RWPE2 (cell line): ENCODE measurements at regions not wholly inside any gene's neighbourhood (a gene's known extent, or its start where the extent isn't known, plus 50 kb on each side); places are given as distances from the start of the nearest gene placed in this dataset.

Source experiments
- ATAC-seq: fragments of 200-7000 bp; cut with Tn5 transposase; 3 replicates; pipeline ENCODE4 v1.9.1; 2021; ENCODE audit warnings: low read depth
- DNase-seq: peaks from one replicate; pipeline ENCODE4 v3.0.0-alpha.2; 2020; ENCODE audit warnings: low spot score
- H3K27ac ChIP-seq: fragments of 450-650 bp; 2 replicates; pipeline ENCODE4 v1.5.1; 2017; ENCODE audit warnings: mild to moderate bottlenecking; ENCODE audit not compliant: poor library complexity, severe bottlenecking
- H3K27me3 ChIP-seq: fragments of 250-450 bp; sonication (Bioruptor Pico); 2 replicates; pipeline ENCODE4 v1.5.1; 2021; ENCODE audit warnings: mild to moderate bottlenecking, moderate library complexity; ENCODE audit not compliant: insufficient read depth, poor library complexity, severe bottlenecking
- H3K36me3 ChIP-seq: fragments of 250-450 bp; sonication (Bioruptor Pico); 2 replicates; pipeline ENCODE4 v1.5.1; 2020; ENCODE audit warnings: low read depth, mild to moderate bottlenecking, moderate library complexity
- H3K4me1 ChIP-seq: fragments of 250-450 bp; sonication (Bioruptor Pico); 2 replicates; pipeline ENCODE4 v1.5.1; 2021; ENCODE audit warnings: mild to moderate bottlenecking, moderate library complexity; ENCODE audit not compliant: insufficient read depth, poor library complexity, severe bottlenecking
- H3K4me3 ChIP-seq: fragments of 250-450 bp; sonication (Bioruptor Pico); 2 replicates; pipeline ENCODE4 v1.5.1; 2021; ENCODE audit warnings: mild to moderate bottlenecking, moderate library complexity; ENCODE audit not compliant: severe bottlenecking
- H3K9me3 ChIP-seq: fragments of 250-450 bp; sonication (Bioruptor Pico); 2 replicates; pipeline ENCODE4 v1.5.1; 2021; ENCODE audit warnings: mild to moderate bottlenecking, moderate library complexity; ENCODE audit not compliant: severe bottlenecking
- TF ChIP-seq, protein P1 (sequence below): fragments of 450-650 bp; IDR thresholded peaks from one replicate; pipeline ENCODE4 v1.5.1; 2017; ENCODE audit warnings: mild to moderate bottlenecking, moderate library complexity; ENCODE audit not compliant: poor library complexity, severe bottlenecking

DNA sequence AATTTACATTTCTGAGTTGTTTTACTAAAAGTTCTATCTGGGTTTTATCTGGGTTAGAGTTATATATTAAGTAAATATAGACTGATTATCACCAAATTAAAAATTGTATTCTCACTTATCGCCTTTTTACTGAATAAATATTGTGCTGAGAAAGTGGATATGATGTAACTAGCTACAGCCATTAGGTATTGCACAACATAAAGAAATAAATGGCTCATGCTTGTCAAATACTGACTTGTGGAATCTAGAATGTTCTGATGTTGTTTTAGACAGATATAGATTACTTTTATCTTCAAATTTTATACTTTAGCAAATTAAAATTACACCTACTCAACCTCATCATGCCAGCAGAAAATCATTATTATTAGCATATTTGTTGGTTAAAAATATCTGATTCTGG, 1277.1 kb upstream of the MIR17HG start:
- ATAC-seq (no peak), DNase-seq (no peak)
- no peaks in the 10 kb centered on the region for H3K27me3 ChIP-seq
- peaks cover 3% of the 10 kb centered on the region for H3K9me3 ChIP-seq
- no peak overlapping the region for H3K27ac ChIP-seq
- TF ChIP-seq, protein P1, sequence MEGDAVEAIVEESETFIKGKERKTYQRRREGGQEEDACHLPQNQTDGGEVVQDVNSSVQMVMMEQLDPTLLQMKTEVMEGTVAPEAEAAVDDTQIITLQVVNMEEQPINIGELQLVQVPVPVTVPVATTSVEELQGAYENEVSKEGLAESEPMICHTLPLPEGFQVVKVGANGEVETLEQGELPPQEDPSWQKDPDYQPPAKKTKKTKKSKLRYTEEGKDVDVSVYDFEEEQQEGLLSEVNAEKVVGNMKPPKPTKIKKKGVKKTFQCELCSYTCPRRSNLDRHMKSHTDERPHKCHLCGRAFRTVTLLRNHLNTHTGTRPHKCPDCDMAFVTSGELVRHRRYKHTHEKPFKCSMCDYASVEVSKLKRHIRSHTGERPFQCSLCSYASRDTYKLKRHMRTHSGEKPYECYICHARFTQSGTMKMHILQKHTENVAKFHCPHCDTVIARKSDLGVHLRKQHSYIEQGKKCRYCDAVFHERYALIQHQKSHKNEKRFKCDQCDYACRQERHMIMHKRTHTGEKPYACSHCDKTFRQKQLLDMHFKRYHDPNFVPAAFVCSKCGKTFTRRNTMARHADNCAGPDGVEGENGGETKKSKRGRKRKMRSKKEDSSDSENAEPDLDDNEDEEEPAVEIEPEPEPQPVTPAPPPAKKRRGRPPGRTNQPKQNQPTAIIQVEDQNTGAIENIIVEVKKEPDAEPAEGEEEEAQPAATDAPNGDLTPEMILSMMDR: no peak
- H3K4me1 ChIP-seq: no peaks in the 10 kb centered on the region
- no peaks in the 10 kb centered on the region for H3K36me3 ChIP-seq
- H3K4me3 ChIP-seq: no peak overlapping the region

DNA sequence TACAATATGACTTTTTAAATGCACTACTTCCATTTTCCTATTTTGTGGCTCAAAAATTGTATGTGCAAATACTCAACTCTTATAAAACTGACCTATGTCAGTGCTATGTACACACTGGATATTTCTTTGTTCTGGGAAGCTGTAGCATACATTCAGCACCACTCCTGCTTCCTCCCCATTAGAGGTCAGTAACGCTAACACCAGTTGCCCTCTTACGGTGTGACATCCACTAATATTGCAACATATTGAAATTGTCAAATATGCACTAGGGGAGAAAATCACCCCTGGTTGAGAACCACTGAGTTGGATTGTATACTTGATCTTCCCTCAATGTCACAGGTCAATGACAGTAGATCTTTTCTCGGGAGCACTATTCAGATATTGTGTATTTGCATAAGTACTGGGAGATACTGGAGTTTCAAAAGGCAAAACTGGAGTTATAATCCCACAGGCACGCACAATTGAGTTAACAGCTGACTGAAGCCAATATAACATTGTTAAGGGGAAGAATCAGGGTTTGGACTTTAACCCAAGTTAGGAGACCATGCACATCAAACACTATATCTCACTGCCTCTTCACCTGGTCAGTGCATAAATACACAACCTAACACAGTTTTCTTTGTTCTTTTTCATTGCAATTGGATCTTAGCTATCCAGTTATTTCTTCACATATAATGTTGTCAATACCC, 1276.5 kb upstream of the MIR17HG start:
- peaks cover 3% of the 10 kb centered on the region for H3K9me3 ChIP-seq
- H3K4me3 ChIP-seq: no peak overlapping the region
- DNase-seq (no peak), ATAC-seq (no peak)
- no peaks in the 10 kb centered on the region for H3K27me3 ChIP-seq
- H3K27ac ChIP-seq: no peak overlapping the region
- TF ChIP-seq, protein P1: no peak
- H3K36me3 ChIP-seq: no peaks in the 10 kb centered on the region
- no peaks in the 10 kb centered on the region for H3K4me1 ChIP-seq

DNA sequence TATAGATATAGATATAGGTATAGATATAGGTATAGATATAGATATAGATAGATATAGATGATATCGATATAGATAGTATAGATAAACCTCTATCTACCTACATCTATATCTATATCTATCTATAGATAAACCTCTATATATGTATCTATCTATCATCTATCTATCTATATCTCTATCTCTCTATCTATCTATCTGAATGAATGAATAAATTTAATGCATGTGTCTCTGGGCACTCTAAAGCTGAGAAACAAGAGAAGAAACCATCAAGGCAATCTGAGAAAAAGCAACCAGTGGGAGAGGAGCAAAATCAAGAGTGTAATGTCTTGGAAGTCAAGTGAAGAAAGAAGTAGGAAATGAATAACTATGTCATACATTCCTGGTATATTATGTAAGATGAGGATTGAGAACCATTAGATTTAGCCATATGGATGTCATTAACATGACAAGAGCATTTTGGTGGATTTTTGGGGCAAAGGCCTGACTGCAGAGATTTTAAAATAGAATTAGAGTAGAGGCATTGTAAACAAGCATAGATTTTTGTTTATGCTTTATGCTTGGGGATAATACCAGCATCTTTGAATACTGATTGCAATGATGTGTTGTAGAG, 1262.7 kb upstream of the MIR17HG start:
- Histone ChIP-seq H3K36me3 (no peaks in the 10 kb centered on the region), H3K4me3 (no peak overlapping the region), H3K4me1 (no peaks in the 10 kb centered on the region), H3K27me3 (no peaks in the 10 kb centered on the region), H3K27ac (no peak overlapping the region), H3K9me3 (peaks cover 3% of the 10 kb centered on the region)
- ATAC-seq (no peak), DNase-seq (no peak)
- TF ChIP-seq, protein P1: no peak

DNA sequence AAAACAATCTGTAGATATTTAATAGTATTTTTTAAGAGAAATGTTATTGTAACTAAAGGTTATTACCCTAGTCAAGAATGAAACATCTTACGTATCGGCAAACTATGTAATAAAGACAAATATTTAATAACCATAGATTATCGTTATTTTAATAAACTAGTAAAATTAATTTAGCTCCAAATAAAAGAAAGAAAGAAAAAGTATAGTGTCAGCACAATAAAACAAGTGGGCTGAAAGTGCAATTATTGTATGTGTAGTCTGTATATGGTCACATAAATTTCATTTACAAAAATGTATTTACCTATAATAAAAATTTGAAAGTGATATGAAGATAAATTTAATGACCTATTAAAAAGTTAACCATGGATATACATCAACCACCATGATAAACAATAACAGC, 1258.4 kb upstream of the MIR17HG start:
- no peaks in the 10 kb centered on the region for H3K36me3 ChIP-seq
- H3K9me3 ChIP-seq: no peaks in the 10 kb centered on the region
- TF ChIP-seq, protein P1: no peak
- DNase-seq (no peak), ATAC-seq (no peak)
- no peaks in the 10 kb centered on the region for H3K4me1 ChIP-seq
- H3K27ac ChIP-seq: no peak overlapping the region
- H3K27me3 ChIP-seq: no peaks in the 10 kb centered on the region
- no peak overlapping the region for H3K4me3 ChIP-seq

DNA sequence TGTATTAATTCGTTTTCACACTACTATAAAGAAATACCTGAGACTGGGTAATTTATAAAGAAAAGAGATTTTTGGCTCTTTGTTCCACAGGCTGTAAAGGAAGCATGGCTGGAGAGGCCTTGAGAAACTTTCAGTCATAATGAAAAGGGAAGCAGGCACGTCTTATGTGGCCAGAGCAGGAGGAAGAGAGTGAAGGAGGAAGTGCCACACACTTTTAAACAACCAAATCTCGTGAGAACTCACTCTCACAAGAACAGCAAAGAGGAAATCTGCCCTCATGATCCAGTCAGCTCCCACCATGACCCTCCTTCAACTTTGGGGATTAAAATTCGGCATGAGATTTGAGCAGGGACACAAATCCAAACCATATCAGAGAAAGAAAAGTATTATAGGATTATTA, 1255.9 kb upstream of the MIR17HG start:
- no peaks in the 10 kb centered on the region for H3K36me3 ChIP-seq
- no peak for DNase-seq

More for the DNA sequence above, 1255.9 kb upstream of the MIR17HG start:
- Histone ChIP-seq H3K9me3 (no peaks in the 10 kb centered on the region), H3K27me3 (no peaks in the 10 kb centered on the region), H3K27ac (no peak overlapping the region), H3K4me1 (no peaks in the 10 kb centered on the region), H3K4me3 (no peak overlapping the region)
- TF ChIP-seq, protein P1: no peak
- no peak for ATAC-seq
